ENCODE measurements at regions not wholly inside any gene's neighbourhood (a gene's known extent, or its start where the extent isn't known, plus 50 kb on each side); places are given as distances from the start of the nearest gene placed in this dataset.
"Not testable (repeated sequence)": the region's sequence is repeated elsewhere in the genome, so short reads cannot be mapped to it uniquely, and the experiment has no call there.

DNA sequence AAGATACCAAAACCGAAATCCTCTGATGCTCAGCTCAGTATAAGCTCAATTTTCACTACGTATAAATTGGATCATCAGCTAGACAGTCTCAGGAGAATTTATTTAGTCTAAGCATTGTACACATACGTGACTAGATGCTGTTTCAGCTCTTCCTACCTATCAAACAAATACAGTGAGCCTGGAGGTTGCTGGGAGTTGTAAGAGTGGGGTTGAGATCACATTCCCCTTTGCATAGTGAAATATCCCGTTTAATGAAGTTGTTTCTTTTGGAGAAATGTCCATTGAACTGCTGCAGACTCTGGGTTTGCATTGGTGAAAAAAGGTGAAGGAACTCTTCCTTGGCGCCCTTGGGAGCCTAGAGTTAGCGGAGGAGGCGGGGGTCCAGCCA is 68.9 kb upstream of the GJB6 start:
- ChIA-PET POLR2A (no interaction called here), CTCF (interaction anchor here (0.7 kb wide), 1 partner anchor 169 kb away, joined by 3 read pairs; no protein-coding TSS in a partner anchor)
- H3K36me3 Mint-ChIP-seq (ENCODE audit: insufficient read depth, unreplicated experiment), result no peaks in the 10 kb centered on the region
- BruUV-seq (replicated peaks), result no TSS peak
- no peaks in the 10 kb centered on the region for H3K27me3 Mint-ChIP-seq (ENCODE audit: insufficient read depth, unreplicated experiment)
- H3K4me3 Mint-ChIP-seq (ENCODE audit: unreplicated experiment), result no peak overlapping the region
- TF ChIP-seq CTCF (IDR thresholded peaks at IDR 0.05; ENCODE audit: unreplicated experiment), result no peak
- peaks cover 13% of the 10 kb centered on the region for H3K4me1 Mint-ChIP-seq (ENCODE audit: insufficient read depth, unreplicated experiment)
- no peak for DNase-seq (ENCODE audit: unreplicated experiment)
- H3K27ac Mint-ChIP-seq (ENCODE audit: low read depth, unreplicated experiment), result no peak overlapping the region
- H3K9me3 Mint-ChIP-seq (ENCODE audit: unreplicated experiment), result no peaks in the 10 kb centered on the region
- intact Hi-C loops (cut with micrococcal nuclease), result no loop called here

GRCh38 chr13:20297181-20297580 is 65.1 kb upstream of the GJB6 start:
- no peak overlapping the region for H3K27ac Mint-ChIP-seq (ENCODE audit: low read depth, unreplicated experiment)
- ChIA-PET POLR2A (interaction anchor here (0.7 kb wide), 1 partner anchor 80 kb away, joined by 3 read pairs; no protein-coding TSS in a partner anchor), CTCF (interaction anchor here (0.9 kb wide), 1 partner anchor 8 kb away, joined by 3 read pairs; no protein-coding TSS in a partner anchor)
- H3K9me3 Mint-ChIP-seq (ENCODE audit: unreplicated experiment), result no peaks in the 10 kb centered on the region
- no peaks in the 10 kb centered on the region for H3K4me1 Mint-ChIP-seq (ENCODE audit: insufficient read depth, unreplicated experiment)
- H3K36me3 Mint-ChIP-seq (ENCODE audit: insufficient read depth, unreplicated experiment), result no peaks in the 10 kb centered on the region
- TF ChIP-seq CTCF (IDR thresholded peaks at IDR 0.05; ENCODE audit: unreplicated experiment), result no peak
- H3K4me3 Mint-ChIP-seq (ENCODE audit: unreplicated experiment), result no peak overlapping the region
- BruUV-seq (replicated peaks), result no TSS peak
- no peaks in the 10 kb centered on the region for H3K27me3 Mint-ChIP-seq (ENCODE audit: insufficient read depth, unreplicated experiment)
- no peak for DNase-seq (ENCODE audit: unreplicated experiment)
- intact Hi-C loops (cut with micrococcal nuclease), result no loop called here

- Mint-ChIP-seq H3K36me3 (ENCODE audit: insufficient read depth, unreplicated experiment) (no peaks in the 10 kb centered on the region), H3K4me1 (ENCODE audit: insufficient read depth, unreplicated experiment) (no peaks in the 10 kb centered on the region), H3K4me3 (ENCODE audit: unreplicated experiment) (no peak overlapping the region), H3K27ac (ENCODE audit: low read depth, unreplicated experiment) (no peak overlapping the region), H3K27me3 (ENCODE audit: insufficient read depth, unreplicated experiment) (no peaks in the 10 kb centered on the region), H3K9me3 (ENCODE audit: unreplicated experiment) (no peaks in the 10 kb centered on the region)
- no TSS peak for BruUV-seq (replicated peaks)
- ChIA-PET CTCF (interaction anchor here (0.6 kb wide), 1 partner anchor 105 kb away, joined by 4 read pairs; no protein-coding TSS in a partner anchor), POLR2A (no interaction called here)
- TF ChIP-seq CTCF (IDR thresholded peaks at IDR 0.05; ENCODE audit: unreplicated experiment), result no peak
- no peak for DNase-seq (ENCODE audit: unreplicated experiment)
- intact Hi-C loops (cut with micrococcal nuclease), result no loop called here
These were observed 63.8 kb upstream of the GJB6 start for GRCh38 chr13:20295956-20296355.

DNA sequence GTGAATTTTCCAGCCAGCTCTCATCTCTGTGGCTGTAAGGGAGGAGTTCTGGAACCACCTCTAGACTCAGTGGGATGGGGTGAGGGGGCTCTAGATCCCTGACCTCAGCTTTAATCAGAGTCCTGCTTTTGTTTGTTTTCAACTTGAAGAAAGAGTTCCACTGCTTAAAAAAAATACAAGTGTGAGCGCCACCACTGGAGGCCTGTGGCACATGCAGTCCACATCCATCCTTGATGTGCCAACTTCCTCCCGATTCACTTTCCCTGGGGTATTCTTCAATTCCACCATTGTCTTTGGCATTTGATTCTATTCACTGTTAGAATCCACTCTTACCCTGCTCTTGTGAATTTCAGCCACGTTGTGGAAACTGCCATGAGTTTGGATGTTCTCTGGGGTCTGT is 62.4 kb upstream of the GJB6 start:
- ChIA-PET CTCF (interaction anchor here (0.6 to 1.4 kb wide), 5 partner anchors 8 to 200 kb away, joined by 3 to 4 read pairs (median 3); no protein-coding TSS in a partner anchor), POLR2A (no interaction called here)
- intact Hi-C loops (cut with micrococcal nuclease), result no loop called here
- H3K36me3 Mint-ChIP-seq (ENCODE audit: insufficient read depth, unreplicated experiment), result no peaks in the 10 kb centered on the region
- H3K4me1 Mint-ChIP-seq (ENCODE audit: insufficient read depth, unreplicated experiment), result no peaks in the 10 kb centered on the region
- no peaks in the 10 kb centered on the region for H3K27me3 Mint-ChIP-seq (ENCODE audit: insufficient read depth, unreplicated experiment)
- BruUV-seq (replicated peaks), result no TSS peak
- H3K9me3 Mint-ChIP-seq (ENCODE audit: unreplicated experiment), result no peaks in the 10 kb centered on the region
- no peak for DNase-seq (ENCODE audit: unreplicated experiment)
- no peak overlapping the region for H3K4me3 Mint-ChIP-seq (ENCODE audit: unreplicated experiment)
- H3K27ac Mint-ChIP-seq (ENCODE audit: low read depth, unreplicated experiment), result no peak overlapping the region
- no peak for TF ChIP-seq CTCF (IDR thresholded peaks at IDR 0.05; ENCODE audit: unreplicated experiment)

DNA sequence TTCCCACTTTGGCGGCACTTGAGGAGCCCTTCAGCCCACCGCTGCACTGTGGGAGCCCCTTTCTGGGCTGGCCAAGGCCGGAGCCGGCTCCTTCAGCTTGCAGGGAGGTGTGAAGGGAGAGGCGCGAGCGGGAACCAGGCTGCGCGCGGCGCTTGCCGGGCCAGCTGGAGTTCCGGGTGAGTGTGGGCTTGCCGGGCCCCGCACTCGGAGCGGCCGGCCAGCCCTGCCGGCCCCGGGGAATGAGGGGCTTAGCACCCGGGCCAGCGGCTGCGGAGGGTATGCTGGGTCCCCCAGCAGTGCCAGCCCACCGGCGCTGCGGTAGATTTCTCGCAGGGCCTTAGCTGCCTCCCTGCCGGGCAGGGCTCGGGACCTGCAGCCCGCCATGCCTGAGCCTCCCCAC is 60.2 kb upstream of the GJB6 start:
- H3K27ac Mint-ChIP-seq (ENCODE audit: low read depth, unreplicated experiment); intact Hi-C loops (cut with micrococcal nuclease); H3K9me3 Mint-ChIP-seq (ENCODE audit: unreplicated experiment); H3K4me3 Mint-ChIP-seq (ENCODE audit: unreplicated experiment); CTCF ChIA-PET; DNase-seq (ENCODE audit: unreplicated experiment); H3K4me1 Mint-ChIP-seq (ENCODE audit: insufficient read depth, unreplicated experiment); H3K36me3 Mint-ChIP-seq (ENCODE audit: insufficient read depth, unreplicated experiment); H3K27me3 Mint-ChIP-seq (ENCODE audit: insufficient read depth, unreplicated experiment); BruUV-seq (replicated peaks); POLR2A ChIA-PET: not testable (repeated sequence)

Data from MCF 10A (cell line).